ENCODE measurements at regions not wholly inside any gene's neighbourhood (a gene's known extent, or its start where the extent isn't known, plus 50 kb on each side); places are given as distances from the start of the nearest gene placed in this dataset.

- no peak for TF ChIP-seq ZNF274 (IDR thresholded peaks at IDR 0.05; ENCODE audit: low read length)
- no peak for TF ChIP-seq ZNF274 (tag by site-specific recombination; IDR thresholded peaks at IDR 0.05; ENCODE audit: borderline replicate concordance)
- no peak for TF ChIP-seq ZNF660 (tag by site-specific recombination; IDR thresholded peaks at IDR 0.05)
- no peak for TF ChIP-seq CTCF (tag by site-specific recombination; IDR thresholded peaks at IDR 0.05)
- no peak for TF ChIP-seq REPIN1 (tag by site-specific recombination; IDR thresholded peaks at IDR 0.05; ENCODE audit: low read depth)
- TF ChIP-seq ZNF654 (tag by site-specific recombination; IDR thresholded peaks at IDR 0.05; ENCODE audit: low read depth): no peak
- TF ChIP-seq ZNF510 (tag by site-specific recombination; IDR thresholded peaks at IDR 0.05; ENCODE audit: insufficient replicate concordance): no peak
Observed at GRCh38 chr21:35527358-35527757, 478.3 kb upstream of the RUNX1 start.

Data from HEK293 (cell line).